GM10248 (cell line): ENCODE measurements at regions not wholly inside any gene's neighbourhood (a gene's known extent, or its start where the extent isn't known, plus 50 kb on each side); places are given as distances from the start of the nearest gene placed in this dataset.
"Not testable (repeated sequence)": the region's sequence is repeated elsewhere in the genome, so short reads cannot be mapped to it uniquely, and the experiment has no call there.

Source experiments
- CTCF ChIA-PET: fragments of 300-600 bp; sonication (Branson Sonifier 250); formaldehyde crosslinking; extraction: SDS; loops from one replicate; lab custom pipeline; 2021; ENCODE audit warnings: antibody characterized with exemption; lab: Yijun Ruan, JAX
- POLR2A ChIA-PET: fragments of 350-650 bp; sonication (Branson Sonifier 250); formaldehyde crosslinking; extraction: SDS; loops from one replicate; lab custom pipeline; 2020; ENCODE audit warnings: antibody characterized with exemption; lab: Yijun Ruan, JAX
- DNase-seq: peaks from one replicate; pipeline ENCODE4 v3.0.0; 2012; ENCODE audit errors: extremely low spot score
- TF ChIP-seq, protein P1 (sequence below): IDR thresholded peaks from 2 replicates; pipeline ENCODE4 v1.5.1; 2012; ENCODE audit warnings: mild to moderate bottlenecking, low read depth; ENCODE audit errors: extremely low read depth, missing control alignments, control extremely low read depth

DNA sequence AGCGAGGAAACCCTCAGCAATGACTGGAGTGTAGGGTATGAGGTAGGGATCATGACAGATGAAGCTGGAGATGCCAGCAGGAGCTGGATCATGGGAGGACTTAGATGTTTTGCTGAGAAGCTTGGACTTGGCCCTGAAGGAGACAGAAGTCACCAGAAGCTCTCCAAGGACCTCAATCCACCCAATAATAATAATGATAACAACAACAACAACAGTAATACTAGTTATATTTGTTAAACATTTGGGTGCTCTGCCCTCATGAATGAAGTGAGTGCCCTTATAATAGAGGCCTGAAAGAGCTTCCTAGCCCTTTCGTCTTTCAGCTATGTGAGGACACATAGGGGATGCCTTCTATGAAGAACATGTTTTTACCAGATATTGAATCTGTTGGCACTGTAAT, 163.9 kb downstream of the DDX1 start:
- ChIA-PET POLR2A (no interaction called here), CTCF (interaction anchor here (1.2 to 1.5 kb wide), 2 partner anchors 11 to 16 kb away, joined by 3 to 4 read pairs; no protein-coding TSS in a partner anchor)
- no peak for DNase-seq
- TF ChIP-seq, protein P1, sequence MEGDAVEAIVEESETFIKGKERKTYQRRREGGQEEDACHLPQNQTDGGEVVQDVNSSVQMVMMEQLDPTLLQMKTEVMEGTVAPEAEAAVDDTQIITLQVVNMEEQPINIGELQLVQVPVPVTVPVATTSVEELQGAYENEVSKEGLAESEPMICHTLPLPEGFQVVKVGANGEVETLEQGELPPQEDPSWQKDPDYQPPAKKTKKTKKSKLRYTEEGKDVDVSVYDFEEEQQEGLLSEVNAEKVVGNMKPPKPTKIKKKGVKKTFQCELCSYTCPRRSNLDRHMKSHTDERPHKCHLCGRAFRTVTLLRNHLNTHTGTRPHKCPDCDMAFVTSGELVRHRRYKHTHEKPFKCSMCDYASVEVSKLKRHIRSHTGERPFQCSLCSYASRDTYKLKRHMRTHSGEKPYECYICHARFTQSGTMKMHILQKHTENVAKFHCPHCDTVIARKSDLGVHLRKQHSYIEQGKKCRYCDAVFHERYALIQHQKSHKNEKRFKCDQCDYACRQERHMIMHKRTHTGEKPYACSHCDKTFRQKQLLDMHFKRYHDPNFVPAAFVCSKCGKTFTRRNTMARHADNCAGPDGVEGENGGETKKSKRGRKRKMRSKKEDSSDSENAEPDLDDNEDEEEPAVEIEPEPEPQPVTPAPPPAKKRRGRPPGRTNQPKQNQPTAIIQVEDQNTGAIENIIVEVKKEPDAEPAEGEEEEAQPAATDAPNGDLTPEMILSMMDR, result no peak

DNA sequence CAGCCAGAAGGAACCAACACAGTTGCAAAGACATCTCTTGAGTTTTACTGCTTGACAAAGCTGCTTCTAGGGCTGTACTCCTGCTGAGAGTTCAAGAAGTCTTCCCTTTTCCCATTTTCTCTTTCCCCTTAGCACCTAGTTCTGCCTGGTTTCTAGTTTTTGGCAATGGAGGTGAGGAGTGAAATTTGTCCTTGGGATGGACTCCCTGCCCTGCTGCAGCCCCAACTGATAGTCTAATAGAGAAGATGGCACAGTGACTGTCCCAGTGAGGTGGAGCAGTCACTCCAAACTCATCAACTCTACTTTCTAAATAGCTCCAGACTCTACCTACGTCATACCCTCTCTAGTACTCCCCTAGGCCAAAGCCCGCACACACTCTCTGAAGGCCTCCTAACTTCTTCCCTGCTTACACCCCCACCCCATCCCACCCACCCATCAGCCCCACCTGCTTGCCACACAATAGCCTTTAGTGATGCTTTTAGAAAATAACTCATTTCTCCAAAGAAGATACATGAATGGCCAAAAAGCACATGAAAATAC, 164.4 kb downstream of the DDX1 start:
- ChIA-PET CTCF (interaction anchor here (1.2 to 1.5 kb wide), 2 partner anchors 12 to 15 kb away, joined by 3 to 4 read pairs; no protein-coding TSS in a partner anchor), POLR2A (no interaction called here)
- TF ChIP-seq, protein P1, result no peak
- DNase-seq, result no peak

DNA sequence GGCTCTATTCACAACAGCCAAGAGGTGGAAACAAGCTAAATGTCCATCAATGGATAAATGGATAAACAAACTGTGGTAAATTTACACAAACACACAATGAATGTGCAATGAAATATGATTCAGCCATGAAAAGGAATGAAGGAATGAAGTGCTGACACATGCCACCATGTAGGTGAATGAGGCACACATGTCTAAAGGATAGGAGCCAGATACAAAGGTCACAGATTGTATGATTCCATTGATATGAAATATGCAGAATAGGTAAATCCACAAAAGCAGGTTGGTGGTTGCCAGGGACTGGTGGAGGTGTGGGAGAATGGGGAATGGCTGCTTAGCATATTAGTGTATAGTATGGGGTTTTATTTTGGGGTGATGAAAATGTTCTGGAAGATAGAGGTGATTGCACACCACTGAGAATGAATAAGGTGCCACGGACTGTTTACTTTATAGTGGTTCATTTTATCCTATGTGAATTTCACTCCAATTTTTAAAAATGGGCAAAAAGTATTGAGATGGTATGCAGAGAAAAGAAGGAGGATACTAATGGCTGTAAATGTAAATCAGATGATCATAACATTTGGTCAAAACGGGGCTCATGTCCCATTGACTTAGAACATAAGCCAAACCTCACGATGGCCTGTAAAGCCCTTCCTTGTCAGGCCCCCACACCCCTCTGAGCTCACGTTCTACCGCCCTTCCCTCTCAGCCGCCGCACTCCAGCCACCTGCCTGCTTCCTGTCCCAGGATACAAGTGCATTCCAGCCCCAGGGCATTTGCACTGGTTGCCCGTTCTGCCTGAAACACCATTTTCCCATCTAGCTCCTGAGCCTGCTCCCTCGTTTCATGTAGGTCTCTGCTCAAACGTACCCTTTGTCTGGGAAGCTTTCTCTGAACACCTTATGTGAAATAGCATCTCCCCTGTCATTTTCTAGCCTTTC, 165.5 kb downstream of the DDX1 start:
- no peak for DNase-seq
- ChIA-PET POLR2A (no interaction called here), CTCF (no interaction called here)
- TF ChIP-seq, protein P1, result no peak

DNA sequence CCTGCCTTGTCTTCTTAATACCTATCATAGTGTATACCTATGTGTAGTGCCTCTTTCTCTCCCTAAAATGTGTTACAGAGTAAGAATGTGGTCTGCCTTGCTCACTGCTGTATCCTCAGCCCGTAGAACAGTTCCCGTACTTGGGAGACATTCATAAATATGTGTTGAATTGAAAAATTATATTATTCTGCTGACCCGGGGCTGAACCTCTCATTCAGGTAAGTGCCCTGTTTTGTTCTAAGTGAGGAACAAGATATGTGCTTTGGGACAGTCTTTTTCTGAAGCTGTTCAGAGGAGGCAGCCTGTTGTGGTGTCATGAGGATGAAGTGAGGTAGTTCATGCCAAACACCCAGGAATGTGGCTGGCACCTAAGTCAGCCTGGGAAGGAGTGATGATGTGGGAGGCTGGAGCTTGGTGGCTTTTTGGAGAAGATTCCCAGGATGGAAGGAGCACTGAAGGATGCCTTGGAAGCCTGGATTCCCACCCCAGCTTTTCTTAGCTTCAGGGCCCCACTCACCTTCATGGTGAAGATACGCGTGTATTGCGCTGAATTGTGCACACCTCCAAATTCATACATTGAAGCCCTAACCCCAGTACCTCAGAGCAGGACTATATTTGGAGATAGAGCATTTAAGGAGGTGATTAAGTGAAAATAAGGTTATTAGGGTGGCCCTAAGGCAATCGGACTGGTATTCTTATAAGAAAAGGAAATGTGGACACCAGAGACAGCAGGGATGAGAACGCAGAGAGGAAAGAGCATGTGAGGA, 166.3 kb downstream of the DDX1 start:
- no peak for DNase-seq
- CTCF ChIA-PET, result interaction anchor here (1.4 to 1.5 kb wide), 2 partner anchors 24 to 35 kb away, joined by 3 read pairs; no protein-coding TSS in a partner anchor
- POLR2A ChIA-PET, result no interaction called here
- TF ChIP-seq, protein P1, result no peak

DNA sequence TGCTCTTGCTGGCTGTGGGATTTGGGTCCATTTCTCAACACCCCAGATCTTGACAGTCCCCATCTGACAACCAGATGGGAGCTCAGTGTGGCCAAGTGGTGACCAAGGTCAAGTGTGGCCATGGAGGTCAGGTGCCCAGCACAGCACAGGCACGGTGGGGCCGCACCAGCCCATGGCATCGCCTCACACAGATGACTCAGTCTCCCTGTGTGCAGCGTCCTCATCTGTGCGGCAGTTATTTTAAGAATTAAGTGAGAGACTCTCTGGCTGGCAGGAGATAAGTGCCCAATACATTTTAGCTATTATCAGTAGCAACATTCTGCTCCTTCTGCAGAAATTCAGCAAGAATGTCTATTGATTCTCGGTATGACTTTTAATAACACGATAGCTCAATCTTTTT, 167.2 kb downstream of the DDX1 start:
- no peak for DNase-seq
- ChIA-PET CTCF (interaction anchor here (1.4 to 2.5 kb wide), 3 partner anchors 9 to 34 kb away, joined by 3 to 9 read pairs (median 3); no protein-coding TSS in a partner anchor), POLR2A (no interaction called here)
- TF ChIP-seq, protein P1, result no peak

DNA sequence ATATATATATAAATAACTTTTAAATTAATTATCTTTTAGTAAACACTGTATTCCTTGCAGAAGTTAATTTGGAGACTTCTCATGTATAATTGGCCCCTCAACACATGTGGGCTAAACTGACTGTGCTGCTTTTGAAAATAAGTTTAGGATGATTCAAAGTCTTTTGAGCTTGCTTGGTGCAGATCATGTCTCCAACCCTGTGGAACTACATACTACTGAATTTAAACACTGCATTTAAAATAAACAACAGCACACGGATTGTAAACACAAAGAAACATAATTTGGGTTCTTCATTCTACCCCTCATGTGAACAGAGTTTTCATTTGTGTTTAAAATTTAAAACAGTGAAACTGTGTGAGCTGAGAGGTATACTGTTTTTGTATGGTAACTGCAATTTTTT, 167.7 kb downstream of the DDX1 start:
- CTCF ChIA-PET, result interaction anchor here (1.4 to 2.5 kb wide), 3 partner anchors 9 to 34 kb away, joined by 3 to 9 read pairs (median 3); no protein-coding TSS in a partner anchor

DNA sequence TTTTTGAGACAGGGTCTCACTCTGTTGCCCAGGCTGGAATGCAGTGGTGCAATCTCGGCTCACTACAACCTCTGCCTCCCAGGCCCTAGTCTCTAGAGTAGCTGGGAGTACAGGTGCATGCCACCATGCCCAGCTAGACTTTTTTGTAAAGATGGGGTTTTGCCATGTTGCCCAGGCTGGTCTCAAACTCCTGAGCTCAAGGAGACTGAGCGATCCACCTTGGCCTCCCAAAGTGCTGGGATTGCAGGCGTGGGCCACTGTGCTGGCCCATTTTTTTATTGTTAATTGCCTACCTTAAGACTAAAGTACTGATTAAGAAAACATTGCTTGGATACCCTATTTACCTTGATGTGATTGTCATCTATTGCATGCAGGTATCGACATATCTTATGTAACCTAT, 168.1 kb downstream of the DDX1 start:
- POLR2A ChIA-PET, DNase-seq: not testable (repeated sequence)
- CTCF ChIA-PET, result interaction anchor here (1.5 to 2.5 kb wide), 3 partner anchors 9 to 33 kb away, joined by 3 to 9 read pairs (median 4); no protein-coding TSS in a partner anchor

More for the DNA sequence above, 167.7 kb downstream of the DDX1 start:
- no peak for DNase-seq
- POLR2A ChIA-PET, result no interaction called here
- TF ChIP-seq, protein P1, result no peak
